Bronchial epithelial cell (primary cell): ENCODE measurements at regions not wholly inside any gene's neighbourhood (a gene's known extent, or its start where the extent isn't known, plus 50 kb on each side); places are given as distances from the start of the nearest gene placed in this dataset.

ENCODE experiments used
- DNase-seq: peaks from one replicate; pipeline ENCODE4 v3.0.0-alpha.2; 2010; ENCODE audit warnings: low read depth
- FAIRE-seq: peaks from 2 replicates; lab custom pipeline; 2011; peaks lifted over from hg19 to GRCh38; lab: Jason Lieb, UNC
- H3K27me3 ChIP-seq: 2 replicates; pipeline ENCODE4 v1.5.1; 2011; ENCODE audit warnings: low read length; ENCODE audit not compliant: control insufficient read depth, insufficient read depth
- H3K36me3 ChIP-seq: 2 replicates; pipeline ENCODE4 v1.5.1; 2011; ENCODE audit warnings: low read length; ENCODE audit not compliant: control insufficient read depth, insufficient read depth
- H3K4me3 ChIP-seq: 2 replicates; pipeline ENCODE4 v1.5.1; 2011; ENCODE audit warnings: mild to moderate bottlenecking, low read depth, low read length, control low read depth
- TF ChIP-seq, protein P1 (sequence below): IDR thresholded peaks from 2 replicates; pipeline ENCODE4 v1.5.1; 2011; ENCODE audit warnings: mild to moderate bottlenecking, moderate library complexity, low read length, control low read depth, inconsistent platforms; ENCODE audit not compliant: insufficient read depth, severe bottlenecking

DNA sequence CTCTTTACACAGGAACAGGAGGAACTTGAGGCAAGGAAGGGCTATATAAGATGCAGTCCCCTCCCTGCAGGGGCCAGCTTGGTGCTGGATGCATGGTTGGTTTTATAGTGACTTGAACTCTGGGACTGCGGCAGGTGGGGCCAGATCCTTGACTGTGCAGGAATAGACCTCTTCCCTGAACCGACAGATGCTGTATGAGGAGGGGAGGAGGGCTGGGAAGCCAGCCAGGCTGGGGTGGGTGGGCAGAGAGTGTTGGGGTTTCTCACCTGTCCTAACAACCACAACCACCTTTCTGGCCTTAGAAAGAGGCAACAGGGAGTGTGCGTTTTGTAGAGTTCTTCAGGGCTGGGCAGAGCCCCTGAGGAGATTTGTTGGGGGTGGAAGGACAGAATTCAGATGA lies 798.1 kb downstream of the KCNJ18 start:
- Histone ChIP-seq H3K27me3 (no peaks in the 10 kb centered on the region), H3K36me3 (no peaks in the 10 kb centered on the region), H3K4me3 (no peak overlapping the region)
- TF ChIP-seq, protein P1, sequence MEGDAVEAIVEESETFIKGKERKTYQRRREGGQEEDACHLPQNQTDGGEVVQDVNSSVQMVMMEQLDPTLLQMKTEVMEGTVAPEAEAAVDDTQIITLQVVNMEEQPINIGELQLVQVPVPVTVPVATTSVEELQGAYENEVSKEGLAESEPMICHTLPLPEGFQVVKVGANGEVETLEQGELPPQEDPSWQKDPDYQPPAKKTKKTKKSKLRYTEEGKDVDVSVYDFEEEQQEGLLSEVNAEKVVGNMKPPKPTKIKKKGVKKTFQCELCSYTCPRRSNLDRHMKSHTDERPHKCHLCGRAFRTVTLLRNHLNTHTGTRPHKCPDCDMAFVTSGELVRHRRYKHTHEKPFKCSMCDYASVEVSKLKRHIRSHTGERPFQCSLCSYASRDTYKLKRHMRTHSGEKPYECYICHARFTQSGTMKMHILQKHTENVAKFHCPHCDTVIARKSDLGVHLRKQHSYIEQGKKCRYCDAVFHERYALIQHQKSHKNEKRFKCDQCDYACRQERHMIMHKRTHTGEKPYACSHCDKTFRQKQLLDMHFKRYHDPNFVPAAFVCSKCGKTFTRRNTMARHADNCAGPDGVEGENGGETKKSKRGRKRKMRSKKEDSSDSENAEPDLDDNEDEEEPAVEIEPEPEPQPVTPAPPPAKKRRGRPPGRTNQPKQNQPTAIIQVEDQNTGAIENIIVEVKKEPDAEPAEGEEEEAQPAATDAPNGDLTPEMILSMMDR, result no peak
- no peak for FAIRE-seq
- no peak for DNase-seq

DNA sequence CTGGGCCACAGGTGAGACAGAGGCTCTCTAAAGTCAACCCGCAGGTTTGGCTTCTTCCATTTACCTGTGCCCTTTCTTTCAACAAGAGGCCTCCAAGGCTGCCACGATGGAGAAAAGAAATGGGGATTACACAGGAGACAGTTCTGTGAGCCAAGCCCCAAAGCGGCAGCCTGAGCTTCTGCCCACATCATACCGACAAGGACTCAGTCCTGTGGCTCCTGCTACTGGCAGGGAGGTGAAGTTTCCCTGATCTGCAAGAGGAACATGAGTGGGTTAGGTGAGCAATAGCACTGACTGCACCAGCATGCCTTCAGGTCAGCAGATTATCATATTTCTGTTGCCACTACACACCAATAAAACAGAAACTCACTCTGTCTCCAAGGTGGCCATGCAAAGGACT lies 800.0 kb downstream of the KCNJ18 start:
- Histone ChIP-seq H3K27me3 (no peaks in the 10 kb centered on the region), H3K36me3 (no peaks in the 10 kb centered on the region), H3K4me3 (no peak overlapping the region)
- DNase-seq (no peak), FAIRE-seq (no peak)
- TF ChIP-seq, protein P1, result no peak

DNA sequence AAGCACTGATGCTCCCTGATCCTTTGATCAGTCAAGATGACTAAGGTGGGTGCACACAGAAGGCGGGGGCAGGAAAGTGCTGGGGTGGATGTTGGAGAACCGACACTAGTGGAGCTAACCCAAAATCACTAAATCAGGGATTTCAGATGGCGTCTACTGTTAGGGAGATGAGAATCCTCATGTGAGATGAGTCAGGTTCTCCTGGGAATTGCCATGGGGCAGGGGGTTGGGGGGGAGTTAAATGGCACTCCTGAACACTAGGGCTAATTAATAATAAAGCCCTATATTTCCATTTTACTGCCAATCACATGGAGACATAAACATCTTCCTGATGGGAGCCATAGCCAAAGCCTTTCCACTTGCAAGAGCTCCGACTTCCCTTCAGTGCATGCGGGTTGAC lies 804.1 kb downstream of the KCNJ18 start:
- TF ChIP-seq, protein P1, result no peak
- no peak overlapping the region for H3K4me3 ChIP-seq
- H3K36me3 ChIP-seq, result no peaks in the 10 kb centered on the region
- no peaks in the 10 kb centered on the region for H3K27me3 ChIP-seq
- FAIRE-seq (no peak), DNase-seq (no peak)

DNA sequence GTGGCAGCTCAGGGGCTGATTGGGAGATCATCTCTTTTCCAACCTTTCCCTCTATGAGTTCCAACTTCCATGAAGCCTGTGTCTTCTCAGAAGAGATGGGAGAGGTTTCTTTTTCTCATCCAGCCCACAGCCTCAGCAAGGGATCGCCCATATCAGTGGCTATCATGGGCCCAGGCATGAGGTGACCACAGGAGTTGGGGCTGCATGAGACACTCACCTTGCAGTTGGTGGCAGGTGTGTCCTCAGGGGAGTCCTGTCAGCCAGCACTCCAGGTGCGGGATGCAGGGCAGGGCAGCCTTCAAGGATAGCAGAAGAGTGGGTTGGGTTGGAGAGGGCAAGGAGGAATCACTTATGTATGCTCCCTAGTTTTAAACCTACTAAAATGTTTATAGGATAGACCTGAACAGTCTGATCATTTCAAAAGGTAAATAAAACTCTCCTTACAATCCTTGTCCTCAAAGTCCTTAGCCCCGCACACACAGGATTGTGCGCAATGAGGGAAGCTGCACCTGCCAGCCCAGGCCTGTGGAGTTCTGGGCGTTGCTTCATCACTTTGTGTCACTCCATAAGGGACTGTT lies 811.1 kb downstream of the KCNJ18 start:
- Histone ChIP-seq H3K4me3 (no peak overlapping the region), H3K27me3 (no peaks in the 10 kb centered on the region), H3K36me3 (no peaks in the 10 kb centered on the region)
- FAIRE-seq, result no peak
- no peak for DNase-seq
- TF ChIP-seq, protein P1, result no peak

DNA sequence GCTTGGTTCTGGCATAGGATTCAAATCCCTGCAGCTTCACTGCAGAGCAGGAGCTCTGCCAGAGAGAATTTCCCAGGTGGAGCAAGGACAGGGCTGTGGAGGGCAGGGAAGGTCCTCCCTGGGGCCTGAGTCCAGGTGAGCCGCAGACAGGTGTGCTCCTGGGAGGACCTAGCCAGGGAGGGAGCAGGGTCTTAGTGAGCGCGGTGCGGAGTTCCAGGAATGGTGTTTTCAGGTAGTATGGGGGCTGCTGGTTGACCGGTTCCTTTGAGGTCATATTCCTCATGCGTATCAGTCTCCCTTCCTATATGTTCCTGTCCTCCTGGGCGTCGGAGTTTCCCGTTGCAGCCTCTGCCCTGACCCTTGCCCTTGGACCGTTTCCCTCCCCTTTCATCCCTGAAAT lies 813.3 kb downstream of the KCNJ18 start:
- H3K4me3 ChIP-seq, result no peak overlapping the region
- no peaks in the 10 kb centered on the region for H3K36me3 ChIP-seq
- TF ChIP-seq, protein P1, result no peak
- FAIRE-seq, result no peak
- H3K27me3 ChIP-seq, result no peaks in the 10 kb centered on the region
- DNase-seq, result no peak

DNA sequence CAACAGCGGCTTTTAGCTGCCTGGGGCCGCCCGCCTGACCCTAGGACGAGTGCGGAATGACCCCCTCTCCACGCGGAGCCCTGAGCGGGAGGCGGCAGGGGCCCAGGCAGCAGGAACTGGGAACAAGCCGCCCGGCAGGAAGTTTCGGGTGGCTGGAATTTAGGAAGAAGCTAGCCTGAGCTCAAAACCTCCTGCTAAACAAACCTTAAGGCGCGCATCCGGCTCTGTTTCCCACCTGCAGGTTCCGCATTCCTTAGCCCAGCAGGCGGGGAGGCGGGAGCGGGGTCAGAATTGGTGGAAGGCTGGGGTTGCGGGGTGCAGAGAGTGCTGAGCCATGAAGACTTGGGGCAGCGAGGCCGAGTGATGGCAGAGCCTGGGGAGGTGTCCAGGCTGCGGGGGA lies 813.9 kb downstream of the KCNJ18 start:
- no peaks in the 10 kb centered on the region for H3K27me3 ChIP-seq
- DNase-seq, result no peak
- TF ChIP-seq, protein P1, result no peak
- no peak overlapping the region for H3K4me3 ChIP-seq
- no peaks in the 10 kb centered on the region for H3K36me3 ChIP-seq
- no peak for FAIRE-seq
